Activated CD4-positive, CD25-positive, alpha-beta regulatory T cell treated with anti-CD3 and anti-CD28 coated beads, Interleukin-2, amount 50 U/mL, for 24 hours (primary cell): ENCODE measurements at regions not wholly inside any gene's neighbourhood (a gene's known extent, or its start where the extent isn't known, plus 50 kb on each side); places are given as distances from the start of the nearest gene placed in this dataset.
"Not testable (repeated sequence)": the region's sequence is repeated elsewhere in the genome, so short reads cannot be mapped to it uniquely, and the experiment has no call there.

Experiments used
- ATAC-seq, 2 donors: fragments of 150-1000 bp; cut with Tn5 transposase; one replicate each; pipeline ENCODE4 v1.10.0; 2021; ENCODE audit warnings: mild to moderate bottlenecking in 1 of 2, moderate library complexity in 1 of 2

GRCh38 chr4:101415962-101416361 lies 68.6 kb upstream of the PPP3CA start:
- ATAC-seq: no peak

DNA sequence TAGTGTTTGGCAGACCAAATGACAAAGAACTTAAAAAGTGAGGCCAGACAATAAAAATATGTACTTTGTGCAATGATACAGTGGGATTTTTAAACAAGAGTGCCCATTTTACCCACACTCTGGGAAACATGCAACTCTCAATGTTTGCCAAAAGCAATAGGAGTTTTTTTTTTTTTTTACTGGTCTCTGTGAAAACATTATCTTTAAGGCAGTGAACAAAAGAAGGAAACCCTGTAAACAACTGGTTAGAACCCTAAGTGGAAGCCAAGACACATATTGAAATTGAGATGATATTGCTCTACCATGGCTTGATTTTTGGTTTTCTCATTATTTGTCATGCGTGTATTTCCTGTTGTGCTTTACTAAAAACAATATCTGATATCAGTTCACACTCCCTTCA lies 67.2 kb upstream of the PPP3CA start:
- ATAC-seq: no peak

GRCh38 chr4:101411926-101412325 lies 64.6 kb upstream of the PPP3CA start:
- no peak for ATAC-seq

GRCh38 chr4:101411281-101411910 lies 64.1 kb upstream of the PPP3CA start:
- not testable (repeated sequence) for ATAC-seq

GRCh38 chr4:101400096-101400495 lies 52.8 kb upstream of the PPP3CA start:
- ATAC-seq: peak in 1 of 2 donors; percentile 71

DNA sequence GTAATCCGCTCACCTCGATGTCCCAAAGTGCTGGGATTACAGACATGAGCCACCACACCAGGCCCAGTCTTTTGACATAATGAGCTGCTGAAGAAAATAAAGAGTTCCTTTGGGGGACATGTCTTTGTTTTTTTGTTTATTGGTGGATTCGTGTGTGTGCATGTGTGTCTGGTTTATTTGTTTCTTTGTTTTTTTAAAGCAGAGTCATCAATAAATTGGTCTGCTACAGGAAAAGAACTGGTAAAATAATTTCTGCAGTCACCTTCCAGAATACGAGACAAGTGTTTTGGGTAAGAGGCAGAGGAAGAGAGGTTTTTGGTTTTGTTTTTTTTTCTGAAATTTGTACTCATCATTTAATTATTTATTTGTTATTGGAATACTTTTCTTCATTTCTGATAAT lies 51.5 kb upstream of the PPP3CA start:
- no peak for ATAC-seq
